ENCODE measurements at regions not wholly inside any gene's neighbourhood (a gene's known extent, or its start where the extent isn't known, plus 50 kb on each side); places are given as distances from the start of the nearest gene placed in this dataset.

- H3K4me2 ChIP-seq, result no peak overlapping the region
- DNase-seq (ENCODE audit: low spot score), result no peak
- no peaks in the 10 kb centered on the region for H3K79me2 ChIP-seq
- no peaks in the 10 kb centered on the region for H4K20me1 ChIP-seq (ENCODE audit: insufficient read depth, poor library complexity, severe bottlenecking)
- no peaks in the 10 kb centered on the region for H3K36me3 ChIP-seq (replicated peaks; ENCODE audit: insufficient read depth, low read depth)
- no peak overlapping the region for H2AFZ ChIP-seq
- H3K27me3 ChIP-seq, result no peaks in the 10 kb centered on the region
- no peaks in the 10 kb centered on the region for H3K9me3 ChIP-seq (ENCODE audit: low read depth)
- no peak overlapping the region for H3K27ac ChIP-seq
- H3K4me1 ChIP-seq (ENCODE audit: insufficient read depth), result no peaks in the 10 kb centered on the region
- no peak for TF ChIP-seq EZH2phosphoT487 (IDR thresholded peaks at IDR 0.05; ENCODE audit: low read depth, severe bottlenecking, unreplicated experiment)
- TF ChIP-seq CTCF (IDR thresholded peaks at IDR 0.05; ENCODE audit: poor library complexity), result no peak
- TF ChIP-seq EZH2 (IDR thresholded peaks at IDR 0.05; ENCODE audit: borderline replicate concordance), result no peak
- WGBS (ENCODE audit: low lambda C conversion rate, missing lambda C conversion rate), result 95% methylated on average over 18 of the region's 18 CpGs
- no peak overlapping the region for H3K4me3 ChIP-seq
- H3K9me2 ChIP-seq (replicated peaks; ENCODE audit: insufficient read depth), result no peaks in the 10 kb centered on the region
Measured at GRCh38 chr6:167768471-167769215, 58.1 kb upstream of the AFDN start.

GRCh38 chr6:167769408-167770190 is 57.1 kb upstream of the AFDN start:
- no peak for TF ChIP-seq EZH2phosphoT487 (IDR thresholded peaks at IDR 0.05; ENCODE audit: low read depth, severe bottlenecking, unreplicated experiment)
- no peak for TF ChIP-seq EZH2 (IDR thresholded peaks at IDR 0.05; ENCODE audit: borderline replicate concordance)
- no peak for TF ChIP-seq CTCF (IDR thresholded peaks at IDR 0.05; ENCODE audit: poor library complexity)
- H3K9me2 ChIP-seq (replicated peaks; ENCODE audit: insufficient read depth), result no peaks in the 10 kb centered on the region
- no peaks in the 10 kb centered on the region for H3K4me1 ChIP-seq (ENCODE audit: insufficient read depth)
- no peak for DNase-seq (ENCODE audit: low spot score)
- H3K27me3 ChIP-seq, result no peaks in the 10 kb centered on the region
- H3K36me3 ChIP-seq (replicated peaks; ENCODE audit: insufficient read depth, low read depth), result no peaks in the 10 kb centered on the region
- H3K4me3 ChIP-seq, result no peak overlapping the region
- no peak overlapping the region for H2AFZ ChIP-seq
- WGBS (ENCODE audit: low lambda C conversion rate, missing lambda C conversion rate), result 95% methylated on average over 13 of the region's 13 CpGs
- H4K20me1 ChIP-seq (ENCODE audit: insufficient read depth, poor library complexity, severe bottlenecking), result no peaks in the 10 kb centered on the region
- H3K9me3 ChIP-seq (ENCODE audit: low read depth), result no peaks in the 10 kb centered on the region
- H3K79me2 ChIP-seq, result no peaks in the 10 kb centered on the region
- H3K4me2 ChIP-seq, result no peak overlapping the region
- H3K27ac ChIP-seq, result no peak overlapping the region

GRCh38 chr6:167770291-167770955 is 56.3 kb upstream of the AFDN start:
- DNase-seq (ENCODE audit: low spot score), result no peak
- Histone ChIP-seq H4K20me1 (ENCODE audit: insufficient read depth, poor library complexity, severe bottlenecking) (no peaks in the 10 kb centered on the region), H3K27ac (no peak overlapping the region), H3K9me2 (replicated peaks; ENCODE audit: insufficient read depth) (no peaks in the 10 kb centered on the region), H3K4me3 (no peak overlapping the region), H3K9me3 (ENCODE audit: low read depth) (no peaks in the 10 kb centered on the region), H3K27me3 (no peaks in the 10 kb centered on the region), H2AFZ (no peak overlapping the region), H3K4me2 (no peak overlapping the region), H3K79me2 (no peaks in the 10 kb centered on the region), H3K4me1 (ENCODE audit: insufficient read depth) (no peaks in the 10 kb centered on the region), H3K36me3 (replicated peaks; ENCODE audit: insufficient read depth, low read depth) (no peaks in the 10 kb centered on the region)
- 95% methylated on average over 14 of the region's 14 CpGs for WGBS (ENCODE audit: low lambda C conversion rate, missing lambda C conversion rate)
- TF ChIP-seq EZH2 (IDR thresholded peaks at IDR 0.05; ENCODE audit: borderline replicate concordance) (no peak), CTCF (IDR thresholded peaks at IDR 0.05; ENCODE audit: poor library complexity) (no peak), EZH2phosphoT487 (IDR thresholded peaks at IDR 0.05; ENCODE audit: low read depth, severe bottlenecking, unreplicated experiment) (no peak)

Data from hepatocyte (in vitro differentiated cells).